ENCODE measurements at regions not wholly inside any gene's neighbourhood (a gene's known extent, or its start where the extent isn't known, plus 50 kb on each side); places are given as distances from the start of the nearest gene placed in this dataset.

- DNase-seq = no peak
Observed at GRCh38 chr5:125541085-125541484, 794.6 kb upstream of the ZNF608 start.

GRCh38 chr5:125549322-125549911 is 803.0 kb upstream of the ZNF608 start:
- DNase-seq = no peak

GRCh38 chr5:125550274-125550673 is 803.8 kb upstream of the ZNF608 start:
- no peak for DNase-seq

GRCh38 chr5:125551246-125551645 is 804.8 kb upstream of the ZNF608 start:
- DNase-seq = no peak

- no peak for DNase-seq
Observed at GRCh38 chr5:125551797-125552196, 805.4 kb upstream of the ZNF608 start.

- no peak for DNase-seq
Observed at GRCh38 chr5:125552486-125552885, 806.0 kb upstream of the ZNF608 start.

- no peak for DNase-seq
Observed at GRCh38 chr5:125554355-125554754, 807.9 kb upstream of the ZNF608 start.

- no peak for DNase-seq
Observed at GRCh38 chr5:125555591-125555990, 809.2 kb upstream of the ZNF608 start.

GRCh38 chr5:125558016-125558415 is 811.6 kb upstream of the ZNF608 start:
- no peak for DNase-seq

- DNase-seq = no peak
Observed at GRCh38 chr5:125558466-125558865, 812.0 kb upstream of the ZNF608 start.

GRCh38 chr5:125559296-125559695 is 812.9 kb upstream of the ZNF608 start:
- no peak for DNase-seq

- no peak for DNase-seq
Observed at GRCh38 chr5:125560476-125561225, 814.2 kb upstream of the ZNF608 start.

- no peak for DNase-seq
Observed at GRCh38 chr5:125564317-125564975, 818.0 kb upstream of the ZNF608 start.

GRCh38 chr5:125574491-125575044 is 828.1 kb upstream of the ZNF608 start:
- DNase-seq = no peak

- no peak for DNase-seq
Observed at GRCh38 chr5:125575171-125575890, 828.9 kb upstream of the ZNF608 start.

- no peak for DNase-seq
Observed at GRCh38 chr5:125575891-125576505, 829.6 kb upstream of the ZNF608 start.

- DNase-seq = no peak
Observed at GRCh38 chr5:125576822-125577221, 830.4 kb upstream of the ZNF608 start.

- no peak for DNase-seq
Observed at GRCh38 chr5:125578551-125578950, 832.1 kb upstream of the ZNF608 start.

GRCh38 chr5:125579182-125579581 is 832.7 kb upstream of the ZNF608 start:
- DNase-seq = no peak

GRCh38 chr5:125581311-125581710 is 834.9 kb upstream of the ZNF608 start:
- no peak for DNase-seq

- no peak for DNase-seq
Observed at GRCh38 chr5:125582352-125582751, 835.9 kb upstream of the ZNF608 start.

- DNase-seq = no peak
Observed at GRCh38 chr5:125583321-125584139, 837.1 kb upstream of the ZNF608 start.

Measured in activated CD4-positive, CD25-positive, alpha-beta regulatory T cell (primary cell).